ENCODE measurements at regions not wholly inside any gene's neighbourhood (a gene's known extent, or its start where the extent isn't known, plus 50 kb on each side); places are given as distances from the start of the nearest gene placed in this dataset.

DNA sequence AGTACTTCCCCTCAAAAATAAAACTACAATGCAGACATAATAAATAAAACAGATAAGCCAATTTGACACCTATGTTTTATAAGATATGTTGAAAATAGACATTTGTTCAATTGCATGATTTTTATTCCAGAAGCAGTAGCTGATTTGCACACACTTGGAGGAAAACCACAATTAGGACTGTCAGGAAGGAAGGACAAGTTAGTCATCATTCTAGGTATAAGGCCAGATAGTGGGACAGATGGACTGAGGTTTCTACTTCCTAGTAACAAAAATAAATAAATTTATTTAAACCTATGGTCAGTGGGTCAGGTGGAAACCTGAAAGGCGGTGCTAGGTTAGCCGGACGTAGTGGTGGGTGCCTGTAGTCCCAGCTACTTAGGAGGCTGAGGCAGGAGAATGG is 141.8 kb upstream of the RASSF8 start:
- Histone ChIP-seq H2AFZ (ENCODE audit: low read length) (no peak overlapping the region), H3K4me1 (ENCODE audit: control insufficient read depth, extremely low read depth, insufficient read depth, low read length) (no peaks in the 10 kb centered on the region), H3K4me3 (replicated peaks in 1 of 4; ENCODE audit: control extremely low read depth in 1 of 4, insufficient read depth in 1 of 4, low read depth in 3 of 4, low read length in 4 of 4) (no peak overlapping the region), H3K27me3 (ENCODE audit: control insufficient read depth, insufficient read depth, low read length) (no peaks in the 10 kb centered on the region), H3K9me3 (ENCODE audit: control insufficient read depth, insufficient read depth, low read depth, low read length) (no peaks in the 10 kb centered on the region), H3K27ac (ENCODE audit: insufficient read depth, low read length) (no peak overlapping the region), H3K9ac (ENCODE audit: insufficient read depth, low read length) (no peak overlapping the region), H3K36me3 (ENCODE audit: control insufficient read depth, insufficient read depth, low read length) (no peaks in the 10 kb centered on the region), H3K4me2 (ENCODE audit: extremely low read depth, insufficient read depth, low read length) (no peak overlapping the region), H4K20me1 (ENCODE audit: control insufficient read depth, extremely low read depth, insufficient read depth, low read length) (no peaks in the 10 kb centered on the region), H3K79me2 (ENCODE audit: control insufficient read depth, insufficient read depth, low read length) (no peaks in the 10 kb centered on the region)
- TF ChIP-seq EZH2 (IDR thresholded peaks at IDR 0.05; ENCODE audit: low read length, missing control alignments), result no peak
- TF ChIP-seq, protein P1, sequence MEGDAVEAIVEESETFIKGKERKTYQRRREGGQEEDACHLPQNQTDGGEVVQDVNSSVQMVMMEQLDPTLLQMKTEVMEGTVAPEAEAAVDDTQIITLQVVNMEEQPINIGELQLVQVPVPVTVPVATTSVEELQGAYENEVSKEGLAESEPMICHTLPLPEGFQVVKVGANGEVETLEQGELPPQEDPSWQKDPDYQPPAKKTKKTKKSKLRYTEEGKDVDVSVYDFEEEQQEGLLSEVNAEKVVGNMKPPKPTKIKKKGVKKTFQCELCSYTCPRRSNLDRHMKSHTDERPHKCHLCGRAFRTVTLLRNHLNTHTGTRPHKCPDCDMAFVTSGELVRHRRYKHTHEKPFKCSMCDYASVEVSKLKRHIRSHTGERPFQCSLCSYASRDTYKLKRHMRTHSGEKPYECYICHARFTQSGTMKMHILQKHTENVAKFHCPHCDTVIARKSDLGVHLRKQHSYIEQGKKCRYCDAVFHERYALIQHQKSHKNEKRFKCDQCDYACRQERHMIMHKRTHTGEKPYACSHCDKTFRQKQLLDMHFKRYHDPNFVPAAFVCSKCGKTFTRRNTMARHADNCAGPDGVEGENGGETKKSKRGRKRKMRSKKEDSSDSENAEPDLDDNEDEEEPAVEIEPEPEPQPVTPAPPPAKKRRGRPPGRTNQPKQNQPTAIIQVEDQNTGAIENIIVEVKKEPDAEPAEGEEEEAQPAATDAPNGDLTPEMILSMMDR (conservative IDR thresholded peaks at IDR 0.05 in 1 of 2, IDR thresholded peaks at IDR 0.05 in 1 of 2; ENCODE audit: low read depth in 1 of 2, low read length in 2 of 2), result no peak
- peak in 1 of 2 donors; percentile 26 for DNase-seq (ENCODE audit: low read depth in 2 of 2)

DNA sequence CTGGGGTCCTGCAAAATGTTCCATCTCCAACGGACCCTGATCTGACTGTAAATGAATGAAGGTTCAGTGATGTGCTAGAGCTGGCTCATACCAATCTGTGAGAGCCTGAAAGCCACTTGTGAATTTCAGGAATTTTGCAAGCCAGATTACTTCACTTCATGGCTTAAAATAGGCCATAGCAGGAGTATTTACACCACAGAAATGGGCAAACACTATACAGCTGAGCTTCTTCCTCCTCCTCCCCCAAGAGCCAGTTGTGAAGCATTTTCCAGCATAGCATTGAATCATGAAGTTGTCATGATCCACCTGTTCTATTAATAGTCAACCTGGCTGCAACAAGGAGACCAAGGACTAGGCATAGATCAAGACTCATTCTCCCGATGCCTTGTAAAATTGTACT is 141.3 kb upstream of the RASSF8 start:
- no peaks in the 10 kb centered on the region for H4K20me1 ChIP-seq (ENCODE audit: control insufficient read depth, extremely low read depth, insufficient read depth, low read length)
- H3K4me2 ChIP-seq (ENCODE audit: extremely low read depth, insufficient read depth, low read length), result no peak overlapping the region
- no peaks in the 10 kb centered on the region for H3K4me1 ChIP-seq (ENCODE audit: control insufficient read depth, extremely low read depth, insufficient read depth, low read length)
- DNase-seq (ENCODE audit: low read depth in 2 of 2), result peak in 1 of 2 donors; percentile 17
- no peaks in the 10 kb centered on the region for H3K27me3 ChIP-seq (ENCODE audit: control insufficient read depth, insufficient read depth, low read length)
- H3K9me3 ChIP-seq (ENCODE audit: control insufficient read depth, insufficient read depth, low read depth, low read length), result no peaks in the 10 kb centered on the region
- H3K27ac ChIP-seq (ENCODE audit: insufficient read depth, low read length), result no peak overlapping the region
- no peak for TF ChIP-seq EZH2 (IDR thresholded peaks at IDR 0.05; ENCODE audit: low read length, missing control alignments)
- TF ChIP-seq, protein P1 (conservative IDR thresholded peaks at IDR 0.05 in 1 of 2, IDR thresholded peaks at IDR 0.05 in 1 of 2; ENCODE audit: low read depth in 1 of 2, low read length in 2 of 2), result no peak
- H3K4me3 ChIP-seq (replicated peaks in 1 of 4; ENCODE audit: control extremely low read depth in 1 of 4, insufficient read depth in 1 of 4, low read depth in 3 of 4, low read length in 4 of 4), result no peak overlapping the region
- H3K36me3 ChIP-seq (ENCODE audit: control insufficient read depth, insufficient read depth, low read length), result no peaks in the 10 kb centered on the region
- H3K79me2 ChIP-seq (ENCODE audit: control insufficient read depth, insufficient read depth, low read length), result no peaks in the 10 kb centered on the region
- no peak overlapping the region for H2AFZ ChIP-seq (ENCODE audit: low read length)
- no peak overlapping the region for H3K9ac ChIP-seq (ENCODE audit: insufficient read depth, low read length)

DNA sequence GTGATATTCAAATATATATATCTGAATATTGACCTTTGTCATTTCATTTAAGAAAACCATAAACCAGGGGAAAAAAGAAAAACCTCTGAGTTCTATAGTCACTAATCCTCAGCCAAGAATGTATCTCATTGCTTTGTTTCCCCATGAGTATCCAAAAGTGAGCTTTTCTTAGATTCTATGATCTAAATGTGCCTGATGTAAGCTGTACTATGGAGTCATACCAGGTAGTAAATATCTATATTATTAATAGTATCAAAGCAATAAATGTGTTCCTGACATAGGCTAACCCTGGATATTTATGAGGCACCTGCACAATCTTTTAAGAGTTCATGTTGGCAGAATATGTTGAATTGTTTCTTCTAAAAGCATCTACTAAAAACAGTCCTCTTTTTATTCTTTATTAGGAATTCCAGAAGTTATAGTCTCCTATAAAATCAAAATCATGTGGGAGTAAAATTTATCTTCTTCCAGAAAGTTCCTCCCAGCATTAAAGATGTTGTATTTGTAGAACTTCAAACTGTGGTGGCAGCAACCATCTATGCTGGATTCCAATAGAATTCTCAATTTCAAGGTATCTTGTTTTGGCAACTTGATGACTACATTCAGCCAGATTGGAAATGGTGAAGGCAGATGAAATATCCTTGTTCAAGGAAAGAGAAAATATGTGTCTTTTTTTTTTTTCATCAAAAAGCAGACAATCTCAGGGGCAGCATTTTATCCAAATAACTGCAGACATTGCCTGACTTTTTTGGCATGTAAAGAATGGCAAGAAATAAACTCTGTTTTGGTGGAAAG is 139.7 kb upstream of the RASSF8 start:
- Histone ChIP-seq H3K4me1 (ENCODE audit: control insufficient read depth, extremely low read depth, insufficient read depth, low read length) (no peaks in the 10 kb centered on the region), H2AFZ (ENCODE audit: low read length) (no peak overlapping the region), H3K4me2 (ENCODE audit: extremely low read depth, insufficient read depth, low read length) (no peak overlapping the region), H3K27ac (ENCODE audit: insufficient read depth, low read length) (no peak overlapping the region), H3K27me3 (ENCODE audit: control insufficient read depth, insufficient read depth, low read length) (no peaks in the 10 kb centered on the region), H3K79me2 (ENCODE audit: control insufficient read depth, insufficient read depth, low read length) (no peaks in the 10 kb centered on the region), H4K20me1 (ENCODE audit: control insufficient read depth, extremely low read depth, insufficient read depth, low read length) (no peaks in the 10 kb centered on the region), H3K36me3 (ENCODE audit: control insufficient read depth, insufficient read depth, low read length) (no peaks in the 10 kb centered on the region), H3K9ac (ENCODE audit: insufficient read depth, low read length) (no peak overlapping the region), H3K9me3 (ENCODE audit: control insufficient read depth, insufficient read depth, low read depth, low read length) (no peaks in the 10 kb centered on the region), H3K4me3 (replicated peaks in 1 of 4; ENCODE audit: control extremely low read depth in 1 of 4, insufficient read depth in 1 of 4, low read depth in 3 of 4, low read length in 4 of 4) (no peak overlapping the region)
- TF ChIP-seq EZH2 (IDR thresholded peaks at IDR 0.05; ENCODE audit: low read length, missing control alignments), result no peak
- TF ChIP-seq, protein P1 (conservative IDR thresholded peaks at IDR 0.05 in 1 of 2, IDR thresholded peaks at IDR 0.05 in 1 of 2; ENCODE audit: low read depth in 1 of 2, low read length in 2 of 2), result no peak
- no peak for DNase-seq (ENCODE audit: low read depth in 2 of 2)

Measured in fibroblast of lung (primary cell).